ENCODE measurements at regions not wholly inside any gene's neighbourhood (a gene's known extent, or its start where the extent isn't known, plus 50 kb on each side); places are given as distances from the start of the nearest gene placed in this dataset.

DNA sequence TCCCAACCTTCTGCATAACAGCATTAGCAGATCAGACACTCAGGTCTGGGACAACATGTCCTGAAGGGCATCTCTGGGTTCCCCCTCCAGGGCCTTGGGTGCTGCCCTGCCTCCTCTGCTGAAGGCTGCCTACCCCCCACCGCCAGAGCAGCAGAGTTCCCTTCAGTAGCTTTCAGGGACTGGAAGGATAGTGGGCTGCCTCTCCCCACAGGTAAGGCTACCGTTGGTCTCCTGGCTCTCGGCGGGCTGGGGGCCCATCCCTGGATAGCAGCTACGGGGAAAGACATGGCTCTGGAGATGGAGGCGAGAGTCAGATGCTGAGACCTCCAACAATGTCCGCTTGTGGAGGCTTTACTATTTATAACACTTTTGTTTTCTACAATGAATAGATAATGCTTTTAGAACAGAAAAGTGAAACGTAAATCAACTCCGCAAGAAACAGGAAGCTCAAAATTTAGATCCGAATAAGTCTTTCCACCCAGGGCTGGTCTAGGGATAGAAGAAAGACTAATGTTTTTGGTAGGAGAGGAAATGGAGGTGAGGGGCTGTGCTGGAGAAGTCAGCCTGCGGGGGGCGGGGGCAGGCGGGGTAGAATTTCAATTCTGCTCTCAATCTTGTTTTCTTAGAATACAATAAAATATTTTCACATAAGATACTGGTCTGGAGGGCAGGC lies 58.4 kb downstream of the ARL4C start:
- Histone ChIP-seq H3K4me1 (peaks cover 0 to 43% (median 31%) of the 10 kb centered on the region in 9 donors), H3K36me3 (no peaks in the 10 kb centered on the region), H3K27ac (peak overlapping the region in 5 of 10 donors; percentile 8 to 47 (median 24)), H3K9me3 (no peaks in the 10 kb centered on the region), H3K27me3 (no peaks in the 10 kb centered on the region), H3K4me3 (no peak overlapping the region)
- TF ChIP-seq, protein P1, sequence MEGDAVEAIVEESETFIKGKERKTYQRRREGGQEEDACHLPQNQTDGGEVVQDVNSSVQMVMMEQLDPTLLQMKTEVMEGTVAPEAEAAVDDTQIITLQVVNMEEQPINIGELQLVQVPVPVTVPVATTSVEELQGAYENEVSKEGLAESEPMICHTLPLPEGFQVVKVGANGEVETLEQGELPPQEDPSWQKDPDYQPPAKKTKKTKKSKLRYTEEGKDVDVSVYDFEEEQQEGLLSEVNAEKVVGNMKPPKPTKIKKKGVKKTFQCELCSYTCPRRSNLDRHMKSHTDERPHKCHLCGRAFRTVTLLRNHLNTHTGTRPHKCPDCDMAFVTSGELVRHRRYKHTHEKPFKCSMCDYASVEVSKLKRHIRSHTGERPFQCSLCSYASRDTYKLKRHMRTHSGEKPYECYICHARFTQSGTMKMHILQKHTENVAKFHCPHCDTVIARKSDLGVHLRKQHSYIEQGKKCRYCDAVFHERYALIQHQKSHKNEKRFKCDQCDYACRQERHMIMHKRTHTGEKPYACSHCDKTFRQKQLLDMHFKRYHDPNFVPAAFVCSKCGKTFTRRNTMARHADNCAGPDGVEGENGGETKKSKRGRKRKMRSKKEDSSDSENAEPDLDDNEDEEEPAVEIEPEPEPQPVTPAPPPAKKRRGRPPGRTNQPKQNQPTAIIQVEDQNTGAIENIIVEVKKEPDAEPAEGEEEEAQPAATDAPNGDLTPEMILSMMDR (IDR thresholded peaks at IDR 0.05): no peak
- 55 to 61% methylated on average over 13 of the region's 13 CpGs for WGBS, 2 donors
- no peak for DNase-seq
- intact Hi-C loops (cut with DNase I): loop anchor here in 1 of 10 donors (5.0 kb wide), 1 partner anchor 54 kb away; no protein-coding TSS in a partner anchor
- ATAC-seq: peak in 3 of 8 donors; percentile 8 to 23 (median 20)

DNA sequence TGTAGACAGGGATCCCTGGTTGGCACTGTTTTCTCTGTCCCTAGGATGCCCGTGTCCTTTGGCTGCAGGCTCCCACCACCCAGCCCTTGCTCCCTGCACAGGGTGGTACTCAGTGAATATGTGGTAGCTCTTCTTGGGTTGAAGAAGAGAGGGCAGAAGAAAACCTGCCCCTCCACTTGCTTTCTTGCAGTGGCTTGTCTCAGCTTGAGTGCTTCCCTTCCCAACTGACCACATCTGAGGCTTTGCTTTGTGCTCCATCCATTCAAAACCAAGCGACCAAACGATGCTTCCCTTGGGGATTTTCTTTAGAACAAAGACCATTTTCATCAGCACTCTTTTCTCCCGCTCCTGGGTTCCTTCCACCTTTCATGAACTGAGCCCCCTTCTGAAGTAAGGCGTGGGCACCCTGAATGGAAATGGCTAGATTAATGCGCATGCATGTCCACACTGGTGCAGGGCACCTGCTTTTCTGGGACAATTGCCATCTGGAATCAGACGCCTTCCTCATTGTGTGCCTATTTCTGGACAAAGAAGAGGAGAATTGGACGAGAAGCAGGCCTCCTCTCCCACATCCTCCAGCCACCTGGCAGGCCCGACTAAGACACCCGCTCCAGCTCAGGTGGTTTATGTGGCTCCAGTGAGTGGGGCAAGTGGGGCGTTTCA lies 59.1 kb downstream of the ARL4C start:
- Histone ChIP-seq H3K27me3 (no peaks in the 10 kb centered on the region), H3K9me3 (no peaks in the 10 kb centered on the region), H3K4me1 (peaks cover 0 to 43% (median 31%) of the 10 kb centered on the region in 9 donors), H3K36me3 (no peaks in the 10 kb centered on the region), H3K4me3 (no peak overlapping the region), H3K27ac (peak overlapping the region in 2 of 10 donors; percentile 24 to 41)
- DNase-seq: peak in 1 of 2 donors; percentile 50
- ATAC-seq: peak; percentile 34 to 82 (median 66)
- WGBS, 2 donors: 40 to 47% methylated on average over 11 of the region's 11 CpGs
- intact Hi-C loops (cut with DNase I): loop anchor here in 1 of 10 donors (5.0 kb wide), 1 partner anchor 55 kb away; no protein-coding TSS in a partner anchor
- TF ChIP-seq, protein P1 (IDR thresholded peaks at IDR 0.05): no peak

DNA sequence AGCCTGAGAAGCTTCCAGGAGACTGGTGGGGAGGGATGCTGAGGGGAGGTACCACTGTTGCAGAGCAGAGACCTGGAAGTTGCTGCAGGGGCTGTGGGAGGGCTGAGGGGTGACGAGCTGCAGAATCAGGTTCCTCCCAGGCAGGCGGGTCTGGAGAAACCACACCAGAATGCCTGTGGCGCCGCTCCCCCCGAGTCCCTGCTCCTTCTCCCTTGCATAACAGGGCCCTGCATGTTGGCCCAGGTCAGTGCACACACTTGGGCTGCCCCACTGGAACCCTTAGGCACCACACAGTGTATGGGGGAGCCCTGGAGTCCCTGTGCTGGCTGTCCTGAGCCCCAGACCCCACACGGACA lies 60.4 kb downstream of the ARL4C start:
- Histone ChIP-seq H3K9me3 (no peaks in the 10 kb centered on the region), H3K36me3 (no peaks in the 10 kb centered on the region), H3K27me3 (no peaks in the 10 kb centered on the region), H3K27ac (peak overlapping the region in 2 of 10 donors; percentile 23 to 33), H3K4me1 (peaks cover 0 to 43% (median 31%) of the 10 kb centered on the region in 9 donors), H3K4me3 (no peak overlapping the region)
- TF ChIP-seq, protein P1 (IDR thresholded peaks at IDR 0.05): no peak
- WGBS, 2 donors: 73 to 87% methylated on average over 6 of the region's 6 CpGs
- DNase-seq (no peak), ATAC-seq (peak in 3 of 8 donors; percentile 9 to 30 (median 23))
- intact Hi-C loops (cut with DNase I): loop anchor here in 1 of 10 donors (5.0 kb wide), 1 partner anchor 56 kb away; no protein-coding TSS in a partner anchor

DNA sequence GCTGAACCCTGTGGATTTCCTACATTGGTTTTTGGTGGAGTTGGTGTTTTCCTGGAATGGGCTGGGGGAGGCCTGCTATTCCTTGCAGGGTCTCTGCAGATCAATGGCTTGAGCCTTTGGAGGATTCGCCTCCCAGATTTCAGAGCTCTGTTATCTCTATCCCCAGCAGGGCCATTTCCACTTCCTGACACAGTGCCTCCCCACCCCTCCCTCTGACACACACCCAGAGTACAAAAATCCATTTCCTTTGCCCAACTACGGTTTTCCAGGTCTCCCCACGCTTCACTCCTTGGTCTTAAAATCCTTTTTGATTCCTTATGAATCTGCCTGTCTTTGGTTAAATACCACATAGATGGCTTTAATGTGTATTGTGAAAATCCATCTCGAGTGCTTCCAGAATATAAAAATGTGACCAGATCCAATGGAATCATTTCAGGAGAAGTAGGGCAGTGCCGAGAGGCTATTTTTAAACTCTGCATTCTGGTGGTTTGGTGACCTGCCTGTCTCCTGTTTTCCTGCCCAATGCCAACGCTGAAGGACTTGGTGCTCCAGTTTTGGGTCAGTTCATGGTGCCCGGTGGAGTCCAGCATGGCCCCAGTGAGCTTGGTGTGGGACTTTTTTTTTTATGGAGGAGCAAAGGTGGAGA lies 60.9 kb downstream of the ARL4C start:
- 35 to 42% methylated on average over 7 of the region's 7 CpGs for WGBS, 2 donors
- H3K9me3 ChIP-seq: no peaks in the 10 kb centered on the region
- peak overlapping the region in 2 of 10 donors; percentile 23 to 33 for H3K27ac ChIP-seq
- DNase-seq (no peak), ATAC-seq (peak in 7 of 8 donors; percentile 43 to 76 (median 64))
- TF ChIP-seq, protein P1 (IDR thresholded peaks at IDR 0.05): no peak
- intact Hi-C loops (cut with DNase I): loop anchor here in 1 of 10 donors (5.0 kb wide), 1 partner anchor 56 kb away; no protein-coding TSS in a partner anchor
- no peak overlapping the region for H3K4me3 ChIP-seq
- no peaks in the 10 kb centered on the region for H3K36me3 ChIP-seq
- peaks cover 0 to 43% (median 31%) of the 10 kb centered on the region in 9 donors for H3K4me1 ChIP-seq
- H3K27me3 ChIP-seq: no peaks in the 10 kb centered on the region

Measured in heart right ventricle (tissue), 16 donors.